Fibroblast of mammary gland (primary cell): ENCODE measurements at regions not wholly inside any gene's neighbourhood (a gene's known extent, or its start where the extent isn't known, plus 50 kb on each side); places are given as distances from the start of the nearest gene placed in this dataset.
"Not testable (repeated sequence)": the region's sequence is repeated elsewhere in the genome, so short reads cannot be mapped to it uniquely, and the experiment has no call there.

Experiments used
- DNase-seq: peaks from one replicate; pipeline ENCODE4 v3.0.0-alpha.2; 2010; ENCODE audit warnings: low read depth
- H3K4me3 ChIP-seq: 2 replicates; pipeline ENCODE4 v1.5.1; 2011; ENCODE audit warnings: low read depth, mild to moderate bottlenecking, low read length, moderate library complexity; ENCODE audit not compliant: control insufficient read depth
- TF ChIP-seq, protein P1 (sequence below): conservative IDR thresholded peaks from 2 replicates; pipeline ENCODE4 v1.5.1; 2011; ENCODE audit warnings: low read depth, low read length, inconsistent platforms; ENCODE audit not compliant: control insufficient read depth, insufficient read depth

DNA sequence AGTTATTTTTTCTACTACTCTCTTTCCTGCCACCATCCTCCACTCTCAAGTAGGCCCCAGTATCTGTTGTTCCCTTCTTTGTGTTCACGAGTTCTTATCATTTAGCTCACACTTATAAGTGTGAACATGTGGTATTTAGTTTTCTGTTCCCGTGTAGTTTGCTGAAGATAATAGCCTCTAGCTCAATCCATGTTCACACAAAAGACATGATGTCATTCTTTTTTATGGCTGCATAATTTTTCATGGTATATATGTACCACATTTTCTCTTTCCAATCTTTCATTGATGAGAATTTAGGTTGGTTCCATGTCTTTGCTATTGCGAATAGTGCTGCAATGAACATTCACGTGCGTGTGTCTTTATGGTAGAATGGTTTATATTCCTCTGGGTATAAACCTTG lies 237.9 kb upstream of the FERMT1 start:
- H3K4me3 ChIP-seq = no peak overlapping the region
- TF ChIP-seq, protein P1, sequence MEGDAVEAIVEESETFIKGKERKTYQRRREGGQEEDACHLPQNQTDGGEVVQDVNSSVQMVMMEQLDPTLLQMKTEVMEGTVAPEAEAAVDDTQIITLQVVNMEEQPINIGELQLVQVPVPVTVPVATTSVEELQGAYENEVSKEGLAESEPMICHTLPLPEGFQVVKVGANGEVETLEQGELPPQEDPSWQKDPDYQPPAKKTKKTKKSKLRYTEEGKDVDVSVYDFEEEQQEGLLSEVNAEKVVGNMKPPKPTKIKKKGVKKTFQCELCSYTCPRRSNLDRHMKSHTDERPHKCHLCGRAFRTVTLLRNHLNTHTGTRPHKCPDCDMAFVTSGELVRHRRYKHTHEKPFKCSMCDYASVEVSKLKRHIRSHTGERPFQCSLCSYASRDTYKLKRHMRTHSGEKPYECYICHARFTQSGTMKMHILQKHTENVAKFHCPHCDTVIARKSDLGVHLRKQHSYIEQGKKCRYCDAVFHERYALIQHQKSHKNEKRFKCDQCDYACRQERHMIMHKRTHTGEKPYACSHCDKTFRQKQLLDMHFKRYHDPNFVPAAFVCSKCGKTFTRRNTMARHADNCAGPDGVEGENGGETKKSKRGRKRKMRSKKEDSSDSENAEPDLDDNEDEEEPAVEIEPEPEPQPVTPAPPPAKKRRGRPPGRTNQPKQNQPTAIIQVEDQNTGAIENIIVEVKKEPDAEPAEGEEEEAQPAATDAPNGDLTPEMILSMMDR = no peak
- no peak for DNase-seq

DNA sequence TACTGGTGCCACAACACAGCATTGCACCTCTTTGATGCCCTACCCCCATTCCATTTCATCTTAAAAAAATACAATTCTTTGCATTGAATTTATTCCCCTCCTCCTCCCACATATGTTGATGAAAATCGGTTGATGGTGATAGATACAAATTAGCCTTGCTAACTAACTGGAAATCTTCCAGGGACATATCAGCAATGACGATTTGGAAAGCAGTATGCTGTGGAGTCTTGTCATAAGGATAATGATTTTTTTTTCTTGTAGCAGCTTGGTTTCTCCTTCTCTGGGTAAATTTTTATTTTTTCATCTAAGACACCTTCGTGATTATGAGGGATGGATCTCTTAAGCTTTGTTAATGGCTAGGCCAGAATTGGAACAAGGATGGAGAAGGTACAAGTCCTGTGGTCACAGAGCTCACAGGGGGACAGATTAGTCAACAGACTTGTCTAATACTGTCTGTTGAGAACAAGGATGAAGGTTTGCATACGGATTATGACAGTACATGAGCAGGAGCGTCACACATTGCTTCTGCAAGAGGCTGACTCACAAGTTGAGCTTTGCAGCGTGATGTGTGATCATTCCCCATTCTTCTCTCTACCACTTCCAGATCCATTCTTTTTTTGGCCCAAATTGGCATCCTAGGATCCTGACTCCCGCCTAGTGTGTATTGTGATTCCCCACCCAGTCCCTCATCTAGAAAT lies 233.1 kb upstream of the FERMT1 start:
- H3K4me3 ChIP-seq = no peak overlapping the region
- TF ChIP-seq, protein P1 = no peak
- DNase-seq = no peak

DNA sequence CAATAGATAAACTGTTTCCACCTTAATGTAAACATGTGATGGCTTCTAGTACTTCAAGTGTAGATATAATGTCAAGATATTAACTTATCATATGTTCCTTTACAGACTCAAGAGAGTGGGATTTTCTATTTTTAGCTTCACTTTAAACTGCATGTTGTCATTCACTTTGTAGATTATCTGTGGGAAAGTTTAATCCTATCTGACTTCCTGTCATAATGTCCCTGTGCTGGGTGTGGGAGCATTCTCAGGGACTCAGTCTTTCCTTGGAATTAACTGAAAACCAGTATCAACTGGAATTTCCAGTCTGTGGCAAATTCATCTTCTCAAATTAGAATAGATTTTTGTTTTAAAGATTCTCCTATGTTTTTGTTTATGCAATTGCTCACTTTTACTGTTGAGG lies 226.1 kb upstream of the FERMT1 start:
- TF ChIP-seq, protein P1 = no peak
- no peak overlapping the region for H3K4me3 ChIP-seq
- DNase-seq = no peak

DNA sequence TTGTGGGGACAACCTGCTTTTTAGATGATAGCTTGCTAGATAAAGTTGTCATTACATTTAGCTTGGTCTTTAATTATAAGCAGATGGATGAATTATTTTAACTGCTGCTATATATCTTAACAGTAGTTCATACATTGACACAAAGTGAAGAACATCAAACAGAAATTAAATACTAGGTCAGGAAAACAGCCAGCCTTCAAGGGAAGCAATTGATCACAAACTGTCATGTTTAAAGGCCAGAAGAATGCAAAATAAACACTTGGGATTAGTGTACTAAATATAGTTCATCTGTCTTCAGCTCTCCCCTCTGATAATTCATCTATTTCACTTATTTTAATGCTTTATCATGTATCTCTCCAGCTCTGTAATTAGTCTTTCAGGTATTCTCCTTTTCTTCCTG lies 225.1 kb upstream of the FERMT1 start:
- no peak for DNase-seq
- TF ChIP-seq, protein P1 = no peak
- H3K4me3 ChIP-seq = no peak overlapping the region

DNA sequence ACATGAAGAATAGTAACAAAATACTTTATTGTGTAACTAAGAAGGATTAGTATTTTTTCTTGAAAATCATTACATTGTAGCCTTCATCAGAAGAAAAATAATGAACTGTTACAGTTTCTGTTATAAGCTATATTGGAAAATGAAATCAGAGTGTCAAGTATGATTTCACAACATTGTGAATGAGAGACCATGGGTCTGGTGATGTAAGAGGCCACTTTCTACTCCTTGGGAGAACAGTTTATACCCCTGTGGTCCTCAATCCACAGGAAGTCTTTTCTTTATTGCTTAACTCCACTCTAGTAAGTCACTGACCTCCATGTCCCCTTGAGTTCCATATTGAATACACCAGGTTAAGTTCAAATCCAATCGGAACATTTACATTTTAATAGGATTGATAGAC lies 218.7 kb upstream of the FERMT1 start:
- no peak overlapping the region for H3K4me3 ChIP-seq
- TF ChIP-seq, protein P1 = no peak
- DNase-seq = no peak

DNA sequence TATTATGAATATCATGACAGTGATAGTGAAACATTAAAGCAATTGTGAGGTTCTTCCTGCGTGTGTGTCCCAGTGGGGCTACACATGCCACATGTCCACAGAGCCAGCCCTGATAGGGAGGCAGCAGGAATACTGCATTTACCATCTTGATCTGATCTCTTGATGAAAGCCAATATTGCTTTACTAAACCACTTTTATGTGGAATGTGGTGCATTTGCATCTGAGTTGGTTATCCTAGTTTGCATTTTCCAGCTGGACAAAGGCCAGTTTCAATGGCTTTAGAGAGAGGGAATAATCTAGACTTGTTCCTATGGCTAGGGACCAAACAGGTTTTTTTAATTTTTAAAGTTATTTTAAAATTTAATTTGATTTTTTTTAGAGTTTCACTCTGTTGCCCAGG lies 216.3 kb upstream of the FERMT1 start:
- DNase-seq = no peak
- TF ChIP-seq, protein P1 = no peak
- H3K4me3 ChIP-seq = no peak overlapping the region

DNA sequence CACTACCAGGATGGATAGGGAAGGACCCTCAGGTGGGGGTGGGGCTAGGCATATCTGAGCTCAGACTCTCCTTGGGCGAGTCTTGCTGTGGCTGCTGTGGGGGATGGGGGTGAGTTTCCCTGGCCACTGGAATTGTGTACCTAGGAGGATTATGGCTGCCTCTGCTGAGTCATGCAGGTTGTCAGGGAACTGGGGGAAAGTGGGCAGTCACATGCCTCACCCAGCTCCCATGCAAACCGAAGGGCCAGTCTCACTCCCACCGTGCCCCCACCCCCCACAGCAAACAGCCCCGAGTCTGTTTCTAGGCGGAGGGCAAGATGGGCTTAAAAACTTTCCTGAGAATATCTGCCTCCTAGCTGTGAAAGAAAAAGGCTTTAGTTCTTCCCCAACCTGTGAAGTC lies 210.3 kb upstream of the FERMT1 start:
- no peak for DNase-seq
- no peak overlapping the region for H3K4me3 ChIP-seq
- TF ChIP-seq, protein P1 = no peak

DNA sequence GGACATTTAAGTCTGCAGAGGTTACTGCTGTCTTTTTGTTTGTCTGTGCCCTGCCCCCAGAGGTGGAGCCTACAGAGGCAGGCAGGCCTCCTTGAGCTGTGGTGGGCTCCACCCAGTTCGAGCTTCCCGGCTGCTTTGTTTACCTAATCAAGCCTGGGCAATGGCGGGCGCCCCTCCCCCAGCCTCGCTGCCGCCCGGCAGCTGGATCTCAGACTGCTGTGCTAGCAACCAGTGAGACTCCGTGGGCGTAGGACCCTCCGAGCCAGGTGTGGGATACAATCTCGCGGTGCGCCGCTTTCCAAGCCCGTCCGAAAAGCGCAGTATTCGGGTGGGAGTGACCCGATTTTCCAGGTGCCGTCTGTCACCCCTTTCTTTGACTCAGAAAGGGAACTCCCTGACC lies 198.4 kb upstream of the FERMT1 start:
- DNase-seq = not testable (repeated sequence)

More for the DNA sequence above, 198.4 kb upstream of the FERMT1 start:
- H3K4me3 ChIP-seq = not testable (repeated sequence)
